ENCODE measurements at regions not wholly inside any gene's neighbourhood (a gene's known extent, or its start where the extent isn't known, plus 50 kb on each side); places are given as distances from the start of the nearest gene placed in this dataset.

GRCh38 chr5:67673618-67674017 is 477.0 kb upstream of the CD180 start:
- no peak for TF ChIP-seq CTCF (IDR thresholded peaks at IDR 0.05)
- no peak overlapping the region for H3K4me3 ChIP-seq
- no peak for DNase-seq (ENCODE audit: low spot score)
- H3K27ac ChIP-seq, result no peak overlapping the region

- DNase-seq (ENCODE audit: low spot score), result no peak
- Histone ChIP-seq H3K27ac (no peak overlapping the region), H3K4me3 (no peak overlapping the region)
- no peak for TF ChIP-seq CTCF (IDR thresholded peaks at IDR 0.05)
Measured at GRCh38 chr5:67673180-67673579, 476.6 kb upstream of the CD180 start.

GRCh38 chr5:67672636-67673035 is 476.0 kb upstream of the CD180 start:
- H3K27ac ChIP-seq, result no peak overlapping the region
- DNase-seq (ENCODE audit: low spot score), result no peak
- no peak overlapping the region for H3K4me3 ChIP-seq
- no peak for TF ChIP-seq CTCF (IDR thresholded peaks at IDR 0.05)

- no peak for DNase-seq (ENCODE audit: low spot score)
- TF ChIP-seq CTCF (IDR thresholded peaks at IDR 0.05), result no peak
- Histone ChIP-seq H3K27ac (no peak overlapping the region), H3K4me3 (no peak overlapping the region)
Measured at GRCh38 chr5:67669916-67670315, 473.3 kb upstream of the CD180 start.

- no peak for DNase-seq (ENCODE audit: low spot score)
- Histone ChIP-seq H3K27ac (no peak overlapping the region), H3K4me3 (no peak overlapping the region)
- TF ChIP-seq CTCF (IDR thresholded peaks at IDR 0.05), result no peak
Measured at GRCh38 chr5:67660149-67660548, 463.6 kb upstream of the CD180 start.

- DNase-seq (ENCODE audit: low spot score), result no peak
- no peak overlapping the region for H3K27ac ChIP-seq
- H3K4me3 ChIP-seq, result no peak overlapping the region
- no peak for TF ChIP-seq CTCF (IDR thresholded peaks at IDR 0.05)
Measured at GRCh38 chr5:67659288-67659687, 462.7 kb upstream of the CD180 start.

GRCh38 chr5:67657055-67657454 is 460.5 kb upstream of the CD180 start:
- DNase-seq (ENCODE audit: low spot score), result no peak
- no peak for TF ChIP-seq CTCF (IDR thresholded peaks at IDR 0.05)
- Histone ChIP-seq H3K27ac (no peak overlapping the region), H3K4me3 (no peak overlapping the region)
